ENCODE measurements at regions not wholly inside any gene's neighbourhood (a gene's known extent, or its start where the extent isn't known, plus 50 kb on each side); places are given as distances from the start of the nearest gene placed in this dataset.

DNA sequence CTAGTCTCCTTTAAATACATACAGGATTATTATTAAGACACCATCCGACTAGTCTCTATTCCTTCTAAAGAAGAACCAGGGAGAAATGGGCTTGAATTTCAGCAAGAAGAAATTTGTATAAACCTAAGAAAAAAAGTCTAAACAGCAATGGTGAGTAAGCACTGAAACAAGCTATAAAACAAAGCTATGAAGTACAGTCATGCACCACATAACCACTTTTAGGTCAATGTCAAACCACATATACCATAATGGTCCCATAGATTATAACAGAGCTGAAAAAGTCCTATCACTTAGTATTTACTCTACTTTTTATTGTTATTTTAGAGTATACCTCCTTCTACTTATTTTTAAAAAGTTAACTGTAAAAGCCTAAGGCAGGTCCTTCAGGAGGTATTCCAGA lies 102.0 kb upstream of the NFIB start:
- Histone ChIP-seq H3K27ac (ENCODE audit: low read depth) (no peak overlapping the region), H3K36me3 (ENCODE audit: insufficient read depth) (no peaks in the 10 kb centered on the region), H2AFZ (no peak overlapping the region), H3K27me3 (ENCODE audit: insufficient read depth) (no peaks in the 10 kb centered on the region), H3K4me1 (ENCODE audit: insufficient read depth) (peaks cover 15% of the 10 kb centered on the region), H3K4me3 (no peak overlapping the region), H3K9me2 (ENCODE audit: insufficient read depth) (no peaks in the 10 kb centered on the region; the same call in none of the 2 replicates), H3K4me2 (no peak overlapping the region), H3K79me2 (replicated peaks; ENCODE audit: insufficient read depth) (no peaks in the 10 kb centered on the region), H3F3A (replicated peaks; ENCODE audit: low read depth) (no peaks in the 10 kb centered on the region), H4K20me1 (replicated peaks; ENCODE audit: insufficient read depth) (no peaks in the 10 kb centered on the region)
- DNase-seq (ENCODE audit: low spot score): no peak
- Mint-ChIP-seq H3K36me3 (ENCODE audit: low read depth) (no peaks in the 10 kb centered on the region), H3K27ac (no peak overlapping the region), H3K4me3 (no peak overlapping the region), H3K4me1 (peaks cover 35% of the 10 kb centered on the region), H3K9me3 (no peaks in the 10 kb centered on the region), H3K27me3 (ENCODE audit: insufficient read depth, low read depth, poor library complexity) (no peaks in the 10 kb centered on the region)
- TF ChIP-seq CREB1 (CRISPR knock-in tag; IDR thresholded peaks at IDR 0.05; ENCODE audit: low read depth) (no peak), ZNF331 (CRISPR knock-in tag; IDR thresholded peaks at IDR 0.05; ENCODE audit: low read depth) (no peak), NANOG (IDR thresholded peaks at IDR 0.05; ENCODE audit: borderline replicate concordance) (no peak)
- TF ChIP-seq, protein P1, sequence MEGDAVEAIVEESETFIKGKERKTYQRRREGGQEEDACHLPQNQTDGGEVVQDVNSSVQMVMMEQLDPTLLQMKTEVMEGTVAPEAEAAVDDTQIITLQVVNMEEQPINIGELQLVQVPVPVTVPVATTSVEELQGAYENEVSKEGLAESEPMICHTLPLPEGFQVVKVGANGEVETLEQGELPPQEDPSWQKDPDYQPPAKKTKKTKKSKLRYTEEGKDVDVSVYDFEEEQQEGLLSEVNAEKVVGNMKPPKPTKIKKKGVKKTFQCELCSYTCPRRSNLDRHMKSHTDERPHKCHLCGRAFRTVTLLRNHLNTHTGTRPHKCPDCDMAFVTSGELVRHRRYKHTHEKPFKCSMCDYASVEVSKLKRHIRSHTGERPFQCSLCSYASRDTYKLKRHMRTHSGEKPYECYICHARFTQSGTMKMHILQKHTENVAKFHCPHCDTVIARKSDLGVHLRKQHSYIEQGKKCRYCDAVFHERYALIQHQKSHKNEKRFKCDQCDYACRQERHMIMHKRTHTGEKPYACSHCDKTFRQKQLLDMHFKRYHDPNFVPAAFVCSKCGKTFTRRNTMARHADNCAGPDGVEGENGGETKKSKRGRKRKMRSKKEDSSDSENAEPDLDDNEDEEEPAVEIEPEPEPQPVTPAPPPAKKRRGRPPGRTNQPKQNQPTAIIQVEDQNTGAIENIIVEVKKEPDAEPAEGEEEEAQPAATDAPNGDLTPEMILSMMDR (conservative IDR thresholded peaks at IDR 0.05; ENCODE audit: low read depth in 2 of 2): no peak
- TF ChIP-seq, protein P2, sequence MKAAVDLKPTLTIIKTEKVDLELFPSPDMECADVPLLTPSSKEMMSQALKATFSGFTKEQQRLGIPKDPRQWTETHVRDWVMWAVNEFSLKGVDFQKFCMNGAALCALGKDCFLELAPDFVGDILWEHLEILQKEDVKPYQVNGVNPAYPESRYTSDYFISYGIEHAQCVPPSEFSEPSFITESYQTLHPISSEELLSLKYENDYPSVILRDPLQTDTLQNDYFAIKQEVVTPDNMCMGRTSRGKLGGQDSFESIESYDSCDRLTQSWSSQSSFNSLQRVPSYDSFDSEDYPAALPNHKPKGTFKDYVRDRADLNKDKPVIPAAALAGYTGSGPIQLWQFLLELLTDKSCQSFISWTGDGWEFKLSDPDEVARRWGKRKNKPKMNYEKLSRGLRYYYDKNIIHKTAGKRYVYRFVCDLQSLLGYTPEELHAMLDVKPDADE (IDR thresholded peaks at IDR 0.05): no peak
- TF ChIP-seq, protein P3, sequence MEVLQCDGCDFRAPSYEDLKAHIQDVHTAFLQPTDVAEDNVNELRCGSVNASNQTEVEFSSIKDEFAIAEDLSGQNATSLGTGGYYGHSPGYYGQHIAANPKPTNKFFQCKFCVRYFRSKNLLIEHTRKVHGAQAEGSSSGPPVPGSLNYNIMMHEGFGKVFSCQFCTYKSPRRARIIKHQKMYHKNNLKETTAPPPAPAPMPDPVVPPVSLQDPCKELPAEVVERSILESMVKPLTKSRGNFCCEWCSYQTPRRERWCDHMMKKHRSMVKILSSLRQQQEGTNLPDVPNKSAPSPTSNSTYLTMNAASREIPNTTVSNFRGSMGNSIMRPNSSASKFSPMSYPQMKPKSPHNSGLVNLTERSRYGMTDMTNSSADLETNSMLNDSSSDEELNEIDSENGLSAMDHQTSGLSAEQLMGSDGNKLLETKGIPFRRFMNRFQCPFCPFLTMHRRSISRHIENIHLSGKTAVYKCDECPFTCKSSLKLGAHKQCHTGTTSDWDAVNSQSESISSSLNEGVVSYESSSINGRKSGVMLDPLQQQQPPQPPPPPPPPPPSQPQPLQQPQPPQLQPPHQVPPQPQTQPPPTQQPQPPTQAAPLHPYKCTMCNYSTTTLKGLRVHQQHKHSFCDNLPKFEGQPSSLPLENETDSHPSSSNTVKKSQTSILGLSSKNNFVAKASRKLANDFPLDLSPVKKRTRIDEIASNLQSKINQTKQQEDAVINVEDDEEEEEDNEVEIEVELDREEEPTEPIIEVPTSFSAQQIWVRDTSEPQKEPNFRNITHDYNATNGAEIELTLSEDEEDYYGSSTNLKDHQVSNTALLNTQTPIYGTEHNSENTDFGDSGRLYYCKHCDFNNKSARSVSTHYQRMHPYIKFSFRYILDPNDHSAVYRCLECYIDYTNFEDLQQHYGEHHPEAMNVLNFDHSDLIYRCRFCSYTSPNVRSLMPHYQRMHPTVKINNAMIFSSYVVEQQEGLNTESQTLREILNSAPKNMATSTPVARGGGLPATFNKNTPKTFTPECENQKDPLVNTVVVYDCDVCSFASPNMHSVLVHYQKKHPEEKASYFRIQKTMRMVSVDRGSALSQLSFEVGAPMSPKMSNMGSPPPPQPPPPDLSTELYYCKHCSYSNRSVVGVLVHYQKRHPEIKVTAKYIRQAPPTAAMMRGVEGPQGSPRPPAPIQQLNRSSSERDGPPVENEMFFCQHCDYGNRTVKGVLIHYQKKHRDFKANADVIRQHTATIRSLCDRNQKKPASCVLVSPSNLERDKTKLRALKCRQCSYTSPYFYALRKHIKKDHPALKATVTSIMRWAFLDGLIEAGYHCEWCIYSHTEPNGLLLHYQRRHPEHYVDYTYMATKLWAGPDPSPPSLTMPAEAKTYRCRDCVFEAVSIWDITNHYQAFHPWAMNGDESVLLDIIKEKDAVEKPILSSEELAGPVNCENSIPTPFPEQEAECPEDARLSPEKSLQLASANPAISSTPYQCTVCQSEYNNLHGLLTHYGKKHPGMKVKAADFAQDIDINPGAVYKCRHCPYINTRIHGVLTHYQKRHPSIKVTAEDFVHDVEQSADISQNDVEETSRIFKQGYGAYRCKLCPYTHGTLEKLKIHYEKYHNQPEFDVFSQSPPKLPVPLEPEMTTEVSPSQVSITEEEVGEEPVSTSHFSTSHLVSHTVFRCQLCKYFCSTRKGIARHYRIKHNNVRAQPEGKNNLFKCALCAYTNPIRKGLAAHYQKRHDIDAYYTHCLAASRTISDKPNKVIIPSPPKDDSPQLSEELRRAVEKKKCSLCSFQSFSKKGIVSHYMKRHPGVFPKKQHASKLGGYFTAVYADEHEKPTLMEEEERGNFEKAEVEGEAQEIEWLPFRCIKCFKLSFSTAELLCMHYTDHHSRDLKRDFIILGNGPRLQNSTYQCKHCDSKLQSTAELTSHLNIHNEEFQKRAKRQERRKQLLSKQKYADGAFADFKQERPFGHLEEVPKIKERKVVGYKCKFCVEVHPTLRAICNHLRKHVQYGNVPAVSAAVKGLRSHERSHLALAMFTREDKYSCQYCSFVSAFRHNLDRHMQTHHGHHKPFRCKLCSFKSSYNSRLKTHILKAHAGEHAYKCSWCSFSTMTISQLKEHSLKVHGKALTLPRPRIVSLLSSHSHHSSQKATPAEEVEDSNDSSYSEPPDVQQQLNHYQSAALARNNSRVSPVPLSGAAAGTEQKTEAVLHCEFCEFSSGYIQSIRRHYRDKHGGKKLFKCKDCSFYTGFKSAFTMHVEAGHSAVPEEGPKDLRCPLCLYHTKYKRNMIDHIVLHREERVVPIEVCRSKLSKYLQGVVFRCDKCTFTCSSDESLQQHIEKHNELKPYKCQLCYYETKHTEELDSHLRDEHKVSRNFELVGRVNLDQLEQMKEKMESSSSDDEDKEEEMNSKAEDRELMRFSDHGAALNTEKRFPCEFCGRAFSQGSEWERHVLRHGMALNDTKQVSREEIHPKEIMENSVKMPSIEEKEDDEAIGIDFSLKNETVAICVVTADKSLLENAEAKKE (CRISPR knock-in tag; IDR thresholded peaks at IDR 0.05): no peak
- ATAC-seq: no peak
